ENCODE measurements at regions not wholly inside any gene's neighbourhood (a gene's known extent, or its start where the extent isn't known, plus 50 kb on each side); places are given as distances from the start of the nearest gene placed in this dataset.

GRCh38 chr13:73901324-73902068, 232.7 kb downstream of the KLF12 start:
- TF ChIP-seq, protein P1, sequence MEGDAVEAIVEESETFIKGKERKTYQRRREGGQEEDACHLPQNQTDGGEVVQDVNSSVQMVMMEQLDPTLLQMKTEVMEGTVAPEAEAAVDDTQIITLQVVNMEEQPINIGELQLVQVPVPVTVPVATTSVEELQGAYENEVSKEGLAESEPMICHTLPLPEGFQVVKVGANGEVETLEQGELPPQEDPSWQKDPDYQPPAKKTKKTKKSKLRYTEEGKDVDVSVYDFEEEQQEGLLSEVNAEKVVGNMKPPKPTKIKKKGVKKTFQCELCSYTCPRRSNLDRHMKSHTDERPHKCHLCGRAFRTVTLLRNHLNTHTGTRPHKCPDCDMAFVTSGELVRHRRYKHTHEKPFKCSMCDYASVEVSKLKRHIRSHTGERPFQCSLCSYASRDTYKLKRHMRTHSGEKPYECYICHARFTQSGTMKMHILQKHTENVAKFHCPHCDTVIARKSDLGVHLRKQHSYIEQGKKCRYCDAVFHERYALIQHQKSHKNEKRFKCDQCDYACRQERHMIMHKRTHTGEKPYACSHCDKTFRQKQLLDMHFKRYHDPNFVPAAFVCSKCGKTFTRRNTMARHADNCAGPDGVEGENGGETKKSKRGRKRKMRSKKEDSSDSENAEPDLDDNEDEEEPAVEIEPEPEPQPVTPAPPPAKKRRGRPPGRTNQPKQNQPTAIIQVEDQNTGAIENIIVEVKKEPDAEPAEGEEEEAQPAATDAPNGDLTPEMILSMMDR (IDR thresholded peaks at IDR 0.05; ENCODE audit: poor library complexity), result no peak
- TF ChIP-seq EZH2phosphoT487 (IDR thresholded peaks at IDR 0.05; ENCODE audit: low read depth, severe bottlenecking, unreplicated experiment), result no peak
- no peak for TF ChIP-seq EZH2 (IDR thresholded peaks at IDR 0.05; ENCODE audit: borderline replicate concordance)

Measured in hepatocyte (in vitro differentiated cells).